ENCODE measurements at regions not wholly inside any gene's neighbourhood (a gene's known extent, or its start where the extent isn't known, plus 50 kb on each side); places are given as distances from the start of the nearest gene placed in this dataset.

DNA sequence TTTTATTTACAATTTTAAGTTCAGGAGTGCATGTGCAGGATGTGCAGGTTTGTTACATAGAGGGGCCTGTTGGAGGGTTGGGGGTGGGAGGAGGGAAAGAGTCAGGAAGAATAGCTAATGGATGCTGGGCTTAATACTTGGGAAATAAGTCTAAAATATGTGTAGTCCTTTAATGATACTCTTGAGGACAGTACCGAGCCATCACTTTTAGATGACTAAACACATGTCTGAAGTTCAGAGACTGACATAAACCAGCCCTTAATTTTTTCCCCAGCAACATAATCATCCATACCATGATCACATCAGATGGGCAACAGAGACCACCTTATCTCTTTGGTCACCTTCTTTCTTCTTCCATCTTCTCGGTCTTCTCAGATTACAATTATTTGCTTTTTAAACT is 189.1 kb upstream of the COL3A1 start:
- TF ChIP-seq TEAD4 (IDR thresholded peaks at IDR 0.05; ENCODE audit: borderline replicate concordance, insufficient read depth), result no peak
- TF ChIP-seq, protein P1, sequence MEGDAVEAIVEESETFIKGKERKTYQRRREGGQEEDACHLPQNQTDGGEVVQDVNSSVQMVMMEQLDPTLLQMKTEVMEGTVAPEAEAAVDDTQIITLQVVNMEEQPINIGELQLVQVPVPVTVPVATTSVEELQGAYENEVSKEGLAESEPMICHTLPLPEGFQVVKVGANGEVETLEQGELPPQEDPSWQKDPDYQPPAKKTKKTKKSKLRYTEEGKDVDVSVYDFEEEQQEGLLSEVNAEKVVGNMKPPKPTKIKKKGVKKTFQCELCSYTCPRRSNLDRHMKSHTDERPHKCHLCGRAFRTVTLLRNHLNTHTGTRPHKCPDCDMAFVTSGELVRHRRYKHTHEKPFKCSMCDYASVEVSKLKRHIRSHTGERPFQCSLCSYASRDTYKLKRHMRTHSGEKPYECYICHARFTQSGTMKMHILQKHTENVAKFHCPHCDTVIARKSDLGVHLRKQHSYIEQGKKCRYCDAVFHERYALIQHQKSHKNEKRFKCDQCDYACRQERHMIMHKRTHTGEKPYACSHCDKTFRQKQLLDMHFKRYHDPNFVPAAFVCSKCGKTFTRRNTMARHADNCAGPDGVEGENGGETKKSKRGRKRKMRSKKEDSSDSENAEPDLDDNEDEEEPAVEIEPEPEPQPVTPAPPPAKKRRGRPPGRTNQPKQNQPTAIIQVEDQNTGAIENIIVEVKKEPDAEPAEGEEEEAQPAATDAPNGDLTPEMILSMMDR (IDR thresholded peaks at IDR 0.05), result no peak
- TF ChIP-seq RAD21 (IDR thresholded peaks at IDR 0.05; ENCODE audit: low read length), result no peak
- TF ChIP-seq, protein P2, sequence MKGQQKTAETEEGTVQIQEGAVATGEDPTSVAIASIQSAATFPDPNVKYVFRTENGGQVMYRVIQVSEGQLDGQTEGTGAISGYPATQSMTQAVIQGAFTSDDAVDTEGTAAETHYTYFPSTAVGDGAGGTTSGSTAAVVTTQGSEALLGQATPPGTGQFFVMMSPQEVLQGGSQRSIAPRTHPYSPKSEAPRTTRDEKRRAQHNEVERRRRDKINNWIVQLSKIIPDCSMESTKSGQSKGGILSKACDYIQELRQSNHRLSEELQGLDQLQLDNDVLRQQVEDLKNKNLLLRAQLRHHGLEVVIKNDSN (IDR thresholded peaks at IDR 0.05; ENCODE audit: borderline replicate concordance, low read depth), result no peak
- no peak for TF ChIP-seq ELF1 (IDR thresholded peaks at IDR 0.05)

Data from SK-N-SH (cell line).